Stimulated activated CD4-positive, alpha-beta T cell treated with anti-CD3 and anti-CD28 coated beads, Interleukin-12 subunit alpha, Interleukin-12 subunit beta, amount 100 ng/mL, for 4 hours (primary cell): ENCODE measurements at regions not wholly inside any gene's neighbourhood (a gene's known extent, or its start where the extent isn't known, plus 50 kb on each side); places are given as distances from the start of the nearest gene placed in this dataset.
"Not testable (repeated sequence)": the region's sequence is repeated elsewhere in the genome, so short reads cannot be mapped to it uniquely, and the experiment has no call there.

Source experiments
- DNase-seq: peaks from one replicate; pipeline ENCODE4 v3.0.0-alpha.2; 2020

GRCh38 chr1:181205901-181206300 is 117.4 kb downstream of the IER5 start:
- no peak for DNase-seq

GRCh38 chr1:181206513-181206912 is 118.0 kb downstream of the IER5 start:
- DNase-seq = no peak

GRCh38 chr1:181206979-181207790 is 118.7 kb downstream of the IER5 start:
- no peak for DNase-seq

GRCh38 chr1:181208083-181208482 is 119.6 kb downstream of the IER5 start:
- DNase-seq = no peak

- no peak for DNase-seq
Measured at GRCh38 chr1:181208967-181209366, 120.5 kb downstream of the IER5 start.

- no peak for DNase-seq
Measured at GRCh38 chr1:181213056-181213455, 124.6 kb downstream of the IER5 start.

- DNase-seq = no peak
Measured at GRCh38 chr1:181216591-181216994, 128.1 kb downstream of the IER5 start.

GRCh38 chr1:181219938-181220337 is 131.4 kb downstream of the IER5 start:
- DNase-seq = no peak

GRCh38 chr1:181221078-181221477 is 132.6 kb downstream of the IER5 start:
- no peak for DNase-seq

- no peak for DNase-seq
Measured at GRCh38 chr1:181222972-181223505, 134.5 kb downstream of the IER5 start.

- not testable (repeated sequence) for DNase-seq
Measured at GRCh38 chr1:181226728-181227127, 138.2 kb downstream of the IER5 start.

- no peak for DNase-seq
Measured at GRCh38 chr1:181239086-181239485, 150.6 kb downstream of the IER5 start.

GRCh38 chr1:181246320-181246719 is 157.8 kb downstream of the IER5 start:
- not testable (repeated sequence) for DNase-seq

- DNase-seq = not testable (repeated sequence)
Measured at GRCh38 chr1:181248361-181248760, 159.9 kb downstream of the IER5 start.

- DNase-seq = no peak
Measured at GRCh38 chr1:181249186-181249585, 160.7 kb downstream of the IER5 start.

- no peak for DNase-seq
Measured at GRCh38 chr1:181250038-181250437, 161.5 kb downstream of the IER5 start.

GRCh38 chr1:181251001-181251712 is 162.7 kb downstream of the IER5 start:
- no peak for DNase-seq

GRCh38 chr1:181251713-181252075 is 163.2 kb downstream of the IER5 start:
- no peak for DNase-seq

- not testable (repeated sequence) for DNase-seq
Measured at GRCh38 chr1:181253601-181254000, 165.1 kb downstream of the IER5 start.

GRCh38 chr1:181255270-181255929 is 166.9 kb downstream of the IER5 start:
- no peak for DNase-seq

GRCh38 chr1:181257117-181257516 is 168.6 kb downstream of the IER5 start:
- no peak for DNase-seq

- DNase-seq = no peak
Measured at GRCh38 chr1:181259026-181259745, 170.7 kb downstream of the IER5 start.

GRCh38 chr1:181260271-181260670 is 171.8 kb downstream of the IER5 start:
- DNase-seq = no peak
